ENCODE measurements at regions not wholly inside any gene's neighbourhood (a gene's known extent, or its start where the extent isn't known, plus 50 kb on each side); places are given as distances from the start of the nearest gene placed in this dataset.

- H3K9me3 Mint-ChIP-seq, result peaks cover 14% of the 10 kb centered on the region
- no peak overlapping the region for H3K4me3 Mint-ChIP-seq
- peaks cover 11% of the 10 kb centered on the region for H3K4me1 Mint-ChIP-seq
- TF ChIP-seq ZSCAN18 (CRISPR knock-in tag; IDR thresholded peaks at IDR 0.05) (no peak), ZNF423 (CRISPR knock-in tag; IDR thresholded peaks at IDR 0.05) (no peak), ELF4 (CRISPR knock-in tag; IDR thresholded peaks at IDR 0.05; ENCODE audit: low read depth) (no peak), FOXP4 (CRISPR knock-in tag; IDR thresholded peaks at IDR 0.05) (no peak), MAX (CRISPR knock-in tag; IDR thresholded peaks at IDR 0.05) (no peak), FOXJ3 (CRISPR knock-in tag; IDR thresholded peaks at IDR 0.05; ENCODE audit: borderline replicate concordance) (no peak), GRHL2 (CRISPR knock-in tag; IDR thresholded peaks at IDR 0.05; ENCODE audit: insufficient replicate concordance, severe bottlenecking) (no peak), ETV6 (CRISPR knock-in tag; IDR thresholded peaks at IDR 0.05) (no peak)
- no peak for DNase-seq (ENCODE audit: low spot score)
- ATAC-seq, result no peak
- ChIA-PET POLR2A (no interaction called here), CTCF (no interaction called here)
- no peaks in the 10 kb centered on the region for H3K27me3 Mint-ChIP-seq (ENCODE audit: low read depth)
- H3K36me3 Mint-ChIP-seq, result peaks cover 10% of the 10 kb centered on the region
- no peak overlapping the region for H3K27ac Mint-ChIP-seq
Measured at GRCh38 chr9:18018221-18018620, 439.4 kb downstream of the SH3GL2 start.

- DNase-seq (ENCODE audit: low spot score), result no peak
- ChIA-PET CTCF (no interaction called here), POLR2A (no interaction called here)
- Mint-ChIP-seq H3K4me1 (peaks cover 11% of the 10 kb centered on the region), H3K27me3 (ENCODE audit: low read depth) (no peaks in the 10 kb centered on the region), H3K9me3 (peaks cover 14% of the 10 kb centered on the region), H3K27ac (no peak overlapping the region), H3K36me3 (peaks cover 10% of the 10 kb centered on the region), H3K4me3 (no peak overlapping the region)
- no peak for ATAC-seq
- TF ChIP-seq JUN (CRISPR knock-in tag; IDR thresholded peaks at IDR 0.05), result no peak
- TF ChIP-seq ZBTB43 (CRISPR knock-in tag; IDR thresholded peaks at IDR 0.05), result no peak
- TF ChIP-seq PRDM15 (CRISPR knock-in tag; IDR thresholded peaks at IDR 0.05), result no peak
- TF ChIP-seq ZNF512 (CRISPR knock-in tag; IDR thresholded peaks at IDR 0.05; ENCODE audit: borderline replicate concordance), result no peak
- TF ChIP-seq USF1 (CRISPR knock-in tag; IDR thresholded peaks at IDR 0.05), result no peak
- TF ChIP-seq HMGXB4 (CRISPR knock-in tag; IDR thresholded peaks at IDR 0.05), result no peak
- no peak for TF ChIP-seq ZNF416 (CRISPR knock-in tag; IDR thresholded peaks at IDR 0.05)
- TF ChIP-seq KAT7 (CRISPR knock-in tag; IDR thresholded peaks at IDR 0.05; ENCODE audit: borderline replicate concordance), result no peak
- TF ChIP-seq ZNF423 (CRISPR knock-in tag; IDR thresholded peaks at IDR 0.05), result no peak
- TF ChIP-seq ZMAT4 (CRISPR knock-in tag; IDR thresholded peaks at IDR 0.05), result no peak
- no peak for TF ChIP-seq MXD4 (CRISPR knock-in tag; IDR thresholded peaks at IDR 0.05; ENCODE audit: borderline replicate concordance)
- no peak for TF ChIP-seq TEAD4 (CRISPR knock-in tag; IDR thresholded peaks at IDR 0.05)
- TF ChIP-seq EMX1 (CRISPR knock-in tag; IDR thresholded peaks at IDR 0.05), result no peak
- no peak for TF ChIP-seq SMAD4 (CRISPR knock-in tag; IDR thresholded peaks at IDR 0.05)
- TF ChIP-seq HMGA2 (CRISPR knock-in tag; IDR thresholded peaks at IDR 0.05), result no peak
- no peak for TF ChIP-seq ESRRA (CRISPR knock-in tag; IDR thresholded peaks at IDR 0.05; ENCODE audit: borderline replicate concordance)
- no peak for TF ChIP-seq GTF2I (CRISPR knock-in tag; conservative IDR thresholded peaks at IDR 0.05)
Measured at GRCh38 chr9:18018661-18019060, 439.8 kb downstream of the SH3GL2 start.

Measured in WTC11 (cell line).